ENCODE measurements at regions not wholly inside any gene's neighbourhood (a gene's known extent, or its start where the extent isn't known, plus 50 kb on each side); places are given as distances from the start of the nearest gene placed in this dataset.

DNA sequence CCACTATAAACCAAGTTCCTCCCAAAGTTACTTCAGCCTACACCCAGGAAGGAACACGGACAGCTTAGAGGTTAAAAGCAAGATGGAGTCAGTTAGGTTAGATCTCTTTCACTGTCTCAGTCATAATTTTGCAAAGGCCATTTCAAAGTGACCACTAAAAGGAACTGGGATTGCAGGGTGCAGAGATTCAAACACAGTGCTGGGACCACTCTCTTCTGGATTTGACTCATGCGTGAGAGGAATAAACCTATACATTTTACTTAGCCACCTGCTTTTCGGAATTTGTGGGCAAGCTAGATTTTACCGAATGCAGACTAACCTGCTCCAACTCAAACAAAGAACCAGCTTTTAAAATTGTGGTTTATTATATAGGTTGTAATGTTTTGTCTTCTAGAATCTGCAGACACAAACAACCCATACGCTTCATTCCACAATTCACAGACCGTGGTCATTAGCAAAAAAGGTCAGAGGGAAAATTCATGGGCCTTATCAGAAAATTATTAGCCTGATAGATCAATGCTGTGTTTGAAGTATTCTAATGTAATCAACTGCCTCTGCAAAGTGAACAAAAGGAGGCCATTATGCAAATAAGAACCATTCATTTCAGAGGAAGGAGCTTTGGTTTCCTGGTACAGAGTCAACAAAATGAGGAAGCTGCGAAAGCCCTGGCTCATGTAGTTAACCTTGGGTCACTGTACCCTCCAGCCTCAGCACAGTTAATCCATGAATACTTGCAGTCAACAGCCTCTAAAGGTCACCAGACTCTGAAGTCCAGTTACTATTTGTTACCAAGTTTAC, 342.7 kb upstream of the KLF6 start:
- Histone ChIP-seq H3K9ac (ENCODE audit: low read length) (no peak overlapping the region), H3K4me1 (ENCODE audit: insufficient read depth, low read length) (peaks cover 27% of the 10 kb centered on the region), H3K4me3 (ENCODE audit: insufficient read depth, low read depth, low read length) (no peak overlapping the region), H3K4me2 (ENCODE audit: low read length) (no peak overlapping the region), H3K9me3 (ENCODE audit: insufficient read depth, low read depth, low read length) (no peaks in the 10 kb centered on the region), H3K27me3 (ENCODE audit: insufficient read depth, low read length) (no peaks in the 10 kb centered on the region), H2AFZ (ENCODE audit: low read depth, low read length) (no peak overlapping the region), H3K27ac (ENCODE audit: low read depth, low read length) (no peak overlapping the region), H4K20me1 (ENCODE audit: insufficient read depth, low read length) (no peaks in the 10 kb centered on the region), H3K79me2 (ENCODE audit: insufficient read depth, low read length) (no peaks in the 10 kb centered on the region), H3K36me3 (ENCODE audit: insufficient read depth, low read length) (no peaks in the 10 kb centered on the region)
- Mint-ChIP-seq H3K27ac (ENCODE audit: unreplicated experiment) (no peak overlapping the region), H3K9me3 (ENCODE audit: unreplicated experiment) (peaks cover 12% of the 10 kb centered on the region), H3K36me3 (ENCODE audit: low read depth, unreplicated experiment) (peaks cover 1% of the 10 kb centered on the region), H3K4me3 (ENCODE audit: unreplicated experiment) (no peak overlapping the region), H3K27me3 (ENCODE audit: low read depth, unreplicated experiment) (no peaks in the 10 kb centered on the region), H3K4me1 (ENCODE audit: low read depth, unreplicated experiment) (peaks cover under 1% of the 10 kb centered on the region)
- DNase-seq (ENCODE audit: low read depth) = no peak
- TF ChIP-seq EZH2 (IDR thresholded peaks at IDR 0.05; ENCODE audit: insufficient read depth, low read length) = no peak
- TF ChIP-seq CTCF (IDR thresholded peaks at IDR 0.05; ENCODE audit: insufficient read depth, low read depth, low read length) = no peak
- FAIRE-seq = no peak

- no peaks in the 10 kb centered on the region for H3K36me3 ChIP-seq (ENCODE audit: insufficient read depth, low read length)
- no peak overlapping the region for H2AFZ ChIP-seq (ENCODE audit: low read depth, low read length)
- TF ChIP-seq EZH2 (IDR thresholded peaks at IDR 0.05; ENCODE audit: insufficient read depth, low read length) (no peak), CTCF (IDR thresholded peaks at IDR 0.05; ENCODE audit: insufficient read depth, low read depth, low read length) (no peak)
- no peak for DNase-seq (ENCODE audit: low read depth)
- H3K4me3 Mint-ChIP-seq (ENCODE audit: unreplicated experiment) = no peak overlapping the region
- H3K4me3 ChIP-seq (ENCODE audit: insufficient read depth, low read depth, low read length) = no peak overlapping the region
- no peaks in the 10 kb centered on the region for H3K9me3 ChIP-seq (ENCODE audit: insufficient read depth, low read depth, low read length)
- peaks cover 12% of the 10 kb centered on the region for H3K9me3 Mint-ChIP-seq (ENCODE audit: unreplicated experiment)
- H3K4me1 ChIP-seq (ENCODE audit: insufficient read depth, low read length) = peaks cover 13% of the 10 kb centered on the region
- H3K79me2 ChIP-seq (ENCODE audit: insufficient read depth, low read length) = no peaks in the 10 kb centered on the region
- no peaks in the 10 kb centered on the region for H3K27me3 Mint-ChIP-seq (ENCODE audit: low read depth, unreplicated experiment)
- no peak overlapping the region for H3K9ac ChIP-seq (ENCODE audit: low read length)
- H3K27me3 ChIP-seq (ENCODE audit: insufficient read depth, low read length) = no peaks in the 10 kb centered on the region
- no peaks in the 10 kb centered on the region for H4K20me1 ChIP-seq (ENCODE audit: insufficient read depth, low read length)
- no peaks in the 10 kb centered on the region for H3K4me1 Mint-ChIP-seq (ENCODE audit: low read depth, unreplicated experiment)
- no peak for FAIRE-seq
- no peak overlapping the region for H3K4me2 ChIP-seq (ENCODE audit: low read length)
- no peak overlapping the region for H3K27ac ChIP-seq (ENCODE audit: low read depth, low read length)
- no peak overlapping the region for H3K27ac Mint-ChIP-seq (ENCODE audit: unreplicated experiment)
- H3K36me3 Mint-ChIP-seq (ENCODE audit: low read depth, unreplicated experiment) = peaks cover 1% of the 10 kb centered on the region
These were observed 340.8 kb upstream of the KLF6 start for GRCh38 chr10:4125776-4126175.
